ENCODE measurements at regions not wholly inside any gene's neighbourhood (a gene's known extent, or its start where the extent isn't known, plus 50 kb on each side); places are given as distances from the start of the nearest gene placed in this dataset.
"Not testable (repeated sequence)": the region's sequence is repeated elsewhere in the genome, so short reads cannot be mapped to it uniquely, and the experiment has no call there.

DNA sequence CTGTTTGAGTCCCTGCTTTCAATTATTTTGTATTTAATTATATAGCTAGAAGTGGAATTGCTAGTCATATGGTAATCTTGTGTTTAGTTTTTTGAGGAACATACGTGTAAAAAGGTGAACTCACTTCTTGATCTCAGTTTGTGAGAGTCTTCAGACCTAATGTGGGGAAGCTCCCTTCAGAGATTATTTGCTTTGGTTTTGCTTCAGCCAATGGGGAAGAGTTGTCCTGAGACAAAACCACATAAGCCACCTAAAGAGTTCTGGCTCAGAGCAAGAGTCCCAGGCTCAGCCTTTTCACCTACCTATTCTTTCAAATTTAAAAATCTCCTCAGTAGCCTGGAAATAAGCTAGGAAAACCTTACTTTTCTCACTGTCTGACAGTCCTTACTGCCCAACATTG lies 138.4 kb downstream of the UCK2 start:
- Histone ChIP-seq H3K27ac (ENCODE audit: low read depth, low read length) (no peak overlapping the region), H3K9me3 (ENCODE audit: control insufficient read depth, insufficient read depth, low read length) (no peaks in the 10 kb centered on the region), H3K9me2 (replicated peaks; ENCODE audit: control insufficient read depth, low read length) (no peaks in the 10 kb centered on the region), H3K4me1 (ENCODE audit: control insufficient read depth, low read length) (no peaks in the 10 kb centered on the region), H3K27me3 (ENCODE audit: control insufficient read depth, low read length) (peaks cover 11% of the 10 kb centered on the region), H3K4me3 (ENCODE audit: low read length) (no peak overlapping the region), H3K79me2 (ENCODE audit: control insufficient read depth, low read length) (no peaks in the 10 kb centered on the region), H3F3A (ENCODE audit: control insufficient read depth, insufficient read depth) (no peaks in the 10 kb centered on the region), H3K36me3 (ENCODE audit: control insufficient read depth, low read length) (no peaks in the 10 kb centered on the region), H3K4me2 (ENCODE audit: low read length) (no peak overlapping the region), H4K20me1 (ENCODE audit: control insufficient read depth, insufficient read depth, low read depth, low read length) (no peaks in the 10 kb centered on the region)
- TF ChIP-seq, protein P1, sequence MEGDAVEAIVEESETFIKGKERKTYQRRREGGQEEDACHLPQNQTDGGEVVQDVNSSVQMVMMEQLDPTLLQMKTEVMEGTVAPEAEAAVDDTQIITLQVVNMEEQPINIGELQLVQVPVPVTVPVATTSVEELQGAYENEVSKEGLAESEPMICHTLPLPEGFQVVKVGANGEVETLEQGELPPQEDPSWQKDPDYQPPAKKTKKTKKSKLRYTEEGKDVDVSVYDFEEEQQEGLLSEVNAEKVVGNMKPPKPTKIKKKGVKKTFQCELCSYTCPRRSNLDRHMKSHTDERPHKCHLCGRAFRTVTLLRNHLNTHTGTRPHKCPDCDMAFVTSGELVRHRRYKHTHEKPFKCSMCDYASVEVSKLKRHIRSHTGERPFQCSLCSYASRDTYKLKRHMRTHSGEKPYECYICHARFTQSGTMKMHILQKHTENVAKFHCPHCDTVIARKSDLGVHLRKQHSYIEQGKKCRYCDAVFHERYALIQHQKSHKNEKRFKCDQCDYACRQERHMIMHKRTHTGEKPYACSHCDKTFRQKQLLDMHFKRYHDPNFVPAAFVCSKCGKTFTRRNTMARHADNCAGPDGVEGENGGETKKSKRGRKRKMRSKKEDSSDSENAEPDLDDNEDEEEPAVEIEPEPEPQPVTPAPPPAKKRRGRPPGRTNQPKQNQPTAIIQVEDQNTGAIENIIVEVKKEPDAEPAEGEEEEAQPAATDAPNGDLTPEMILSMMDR (IDR thresholded peaks at IDR 0.05; ENCODE audit: low read depth, low read length, poor library complexity, severe bottlenecking), result no peak

DNA sequence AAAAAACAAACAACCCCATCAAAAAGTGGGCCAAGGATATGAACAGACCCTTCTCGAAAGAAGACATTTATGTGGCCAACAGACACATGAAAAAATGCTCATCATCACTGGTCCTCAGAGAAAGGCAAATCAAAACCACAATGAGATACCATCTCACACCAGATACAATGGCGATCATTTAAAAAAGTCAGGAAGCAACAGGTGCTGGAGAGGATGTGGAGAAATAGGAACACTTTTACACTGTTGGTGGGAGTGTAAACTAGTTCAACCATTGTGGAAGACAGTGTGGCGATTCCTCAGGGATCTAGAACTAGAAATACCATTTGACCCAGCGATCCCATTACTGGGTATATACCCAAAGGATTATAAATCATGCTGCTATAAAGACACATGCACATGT lies 142.0 kb downstream of the UCK2 start:
- H3F3A ChIP-seq (ENCODE audit: control insufficient read depth, insufficient read depth); H3K27ac ChIP-seq (ENCODE audit: low read depth, low read length); H3K27me3 ChIP-seq (ENCODE audit: control insufficient read depth, low read length); H3K36me3 ChIP-seq (ENCODE audit: control insufficient read depth, low read length); H3K79me2 ChIP-seq (ENCODE audit: control insufficient read depth, low read length); H3K4me3 ChIP-seq (ENCODE audit: low read length); H3K4me2 ChIP-seq (ENCODE audit: low read length); H4K20me1 ChIP-seq (ENCODE audit: control insufficient read depth, insufficient read depth, low read depth, low read length); H3K4me1 ChIP-seq (ENCODE audit: control insufficient read depth, low read length); H3K9me3 ChIP-seq (ENCODE audit: control insufficient read depth, insufficient read depth, low read length); H3K9me2 ChIP-seq (replicated peaks; ENCODE audit: control insufficient read depth, low read length): not testable (repeated sequence)

DNA sequence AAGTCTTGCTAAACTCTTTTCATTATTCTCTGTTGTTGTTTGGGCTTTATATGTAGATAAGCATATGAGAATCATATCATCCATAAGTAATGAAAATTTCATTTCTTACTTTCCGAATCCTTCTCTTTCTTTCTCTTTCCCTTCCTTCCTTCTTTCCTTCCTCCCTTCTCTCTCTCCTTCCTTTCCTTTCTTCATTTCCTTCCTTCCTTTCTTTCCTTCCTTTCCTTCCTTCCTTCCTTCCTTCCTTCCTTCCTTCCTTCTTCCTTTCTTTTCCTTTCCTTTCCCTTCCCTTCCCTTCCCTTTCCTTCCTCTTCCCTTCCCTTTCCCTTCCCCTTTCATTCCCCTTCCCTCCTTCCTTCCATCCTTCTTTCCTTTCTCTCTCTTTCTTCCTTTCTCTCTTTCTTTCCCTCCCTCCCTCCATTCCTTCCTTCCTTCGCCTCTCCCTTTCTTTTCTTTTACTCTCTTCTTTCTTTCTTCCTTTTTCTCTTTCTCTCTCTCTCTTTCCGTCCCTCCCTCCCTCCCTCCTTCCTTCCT lies 147.3 kb downstream of the UCK2 start:
- H3K4me3 ChIP-seq (ENCODE audit: low read length), result no peak overlapping the region
- no peaks in the 10 kb centered on the region for H4K20me1 ChIP-seq (ENCODE audit: control insufficient read depth, insufficient read depth, low read depth, low read length)
- no peaks in the 10 kb centered on the region for H3F3A ChIP-seq (ENCODE audit: control insufficient read depth, insufficient read depth)
- no peaks in the 10 kb centered on the region for H3K9me3 ChIP-seq (ENCODE audit: control insufficient read depth, insufficient read depth, low read length)
- no peaks in the 10 kb centered on the region for H3K36me3 ChIP-seq (ENCODE audit: control insufficient read depth, low read length)
- TF ChIP-seq, protein P1 (IDR thresholded peaks at IDR 0.05; ENCODE audit: low read depth, low read length, poor library complexity, severe bottlenecking), result no peak
- no peak for TF ChIP-seq EZH2phosphoT487 (IDR thresholded peaks at IDR 0.05; ENCODE audit: borderline replicate concordance, low read length)
- H3K79me2 ChIP-seq (ENCODE audit: control insufficient read depth, low read length), result no peaks in the 10 kb centered on the region
- H3K4me1 ChIP-seq (ENCODE audit: control insufficient read depth, low read length), result no peaks in the 10 kb centered on the region
- H3K9me2 ChIP-seq (replicated peaks; ENCODE audit: control insufficient read depth, low read length), result no peaks in the 10 kb centered on the region
- no peak overlapping the region for H3K4me2 ChIP-seq (ENCODE audit: low read length)
- H3K27ac ChIP-seq (ENCODE audit: low read depth, low read length), result no peak overlapping the region
- no peaks in the 10 kb centered on the region for H3K27me3 ChIP-seq (ENCODE audit: control insufficient read depth, low read length)

DNA sequence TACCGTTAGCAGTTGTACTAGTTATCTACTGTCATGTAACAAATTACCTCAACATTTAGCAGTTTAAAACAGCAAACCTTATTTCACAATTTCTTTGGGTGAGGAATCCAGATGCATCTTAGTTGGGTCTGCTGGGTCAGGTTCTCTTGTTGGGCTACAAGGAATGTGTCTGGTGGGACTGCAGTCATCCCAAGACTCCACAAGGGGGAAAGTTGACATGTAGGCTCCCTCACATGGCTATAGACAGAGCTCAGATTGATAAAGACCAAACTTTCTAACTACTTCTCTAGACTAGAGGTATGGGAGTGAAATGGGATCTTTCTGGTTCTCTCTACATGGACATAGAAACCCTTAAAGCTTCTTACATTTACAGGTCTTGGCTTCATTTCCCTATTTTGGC lies 160.9 kb downstream of the UCK2 start:
- H3K79me2 ChIP-seq (ENCODE audit: control insufficient read depth, low read length), result no peaks in the 10 kb centered on the region
- H3K36me3 ChIP-seq (ENCODE audit: control insufficient read depth, low read length), result no peaks in the 10 kb centered on the region
- no peak overlapping the region for H3K4me2 ChIP-seq (ENCODE audit: low read length)
- no peak overlapping the region for H3K4me3 ChIP-seq (ENCODE audit: low read length)
- H3K27ac ChIP-seq (ENCODE audit: low read depth, low read length), result no peak overlapping the region
- no peaks in the 10 kb centered on the region for H3K9me3 ChIP-seq (ENCODE audit: control insufficient read depth, insufficient read depth, low read length)
- no peaks in the 10 kb centered on the region for H3K9me2 ChIP-seq (replicated peaks; ENCODE audit: control insufficient read depth, low read length)
- no peaks in the 10 kb centered on the region for H3K4me1 ChIP-seq (ENCODE audit: control insufficient read depth, low read length)
- no peaks in the 10 kb centered on the region for H3K27me3 ChIP-seq (ENCODE audit: control insufficient read depth, low read length)
- TF ChIP-seq, protein P1 (IDR thresholded peaks at IDR 0.05; ENCODE audit: low read depth, low read length, poor library complexity, severe bottlenecking), result no peak
- no peak for TF ChIP-seq EZH2phosphoT487 (IDR thresholded peaks at IDR 0.05; ENCODE audit: borderline replicate concordance, low read length)
- H4K20me1 ChIP-seq (ENCODE audit: control insufficient read depth, insufficient read depth, low read depth, low read length), result no peaks in the 10 kb centered on the region
- H3F3A ChIP-seq (ENCODE audit: control insufficient read depth, insufficient read depth), result no peaks in the 10 kb centered on the region

Data from DOHH2 (cell line).